Mesothelial cell of epicardium (in vitro differentiated cells): ENCODE measurements at regions not wholly inside any gene's neighbourhood (a gene's known extent, or its start where the extent isn't known, plus 50 kb on each side); places are given as distances from the start of the nearest gene placed in this dataset.

ENCODE experiments used
- DNase-seq, 2 experiments: peaks; one replicate each; pipeline ENCODE4 v3.0.0; 2021; ENCODE audit warnings: low spot score in 2 of 2; ENCODE audit not compliant: unreplicated experiment in 2 of 2
- H3K27ac Mint-ChIP-seq: 2 replicates; pipeline ENCODE4 v1.8.0; 2021; ENCODE audit warnings: mixed read lengths
- H3K27me3 Mint-ChIP-seq: 2 replicates; pipeline ENCODE4 v1.8.0; 2021; ENCODE audit warnings: low read depth, mixed read lengths
- H3K36me3 Mint-ChIP-seq: 2 replicates; pipeline ENCODE4 v1.8.0; 2021; ENCODE audit warnings: mixed read lengths
- H3K4me1 Mint-ChIP-seq: 2 replicates; pipeline ENCODE4 v1.8.0; 2021; ENCODE audit warnings: mixed read lengths
- H3K4me3 Mint-ChIP-seq: 2 replicates; pipeline ENCODE4 v1.8.0; 2021; ENCODE audit warnings: mild to moderate bottlenecking, moderate library complexity, mixed read lengths
- H3K9me3 Mint-ChIP-seq: 2 replicates; pipeline ENCODE4 v1.8.0; 2021; ENCODE audit warnings: mixed read lengths
- CTCF ChIP-seq: fragments of 200-600 bp; sonication (generic); IDR thresholded peaks from one replicate; pipeline ENCODE4 v1.5.0; 2021; ENCODE audit warnings: antibody characterized with exemption; ENCODE audit not compliant: unreplicated experiment

GRCh38 chr9:126155756-126156664 is 170.6 kb upstream of the MVB12B start:
- peak in 1 of 2 experiments; percentile 31 for DNase-seq
- H3K36me3 Mint-ChIP-seq, result no peaks in the 10 kb centered on the region
- no peak overlapping the region for H3K4me3 Mint-ChIP-seq
- H3K27me3 Mint-ChIP-seq, result peaks cover 42% of the 10 kb centered on the region
- no peak overlapping the region for H3K27ac Mint-ChIP-seq
- no peaks in the 10 kb centered on the region for H3K9me3 Mint-ChIP-seq
- TF ChIP-seq CTCF, result no peak
- H3K4me1 Mint-ChIP-seq, result peaks cover 21% of the 10 kb centered on the region

GRCh38 chr9:126156898-126157297 is 169.7 kb upstream of the MVB12B start:
- Mint-ChIP-seq H3K27me3 (peaks cover 45% of the 10 kb centered on the region), H3K4me3 (no peak overlapping the region), H3K4me1 (peaks cover 12% of the 10 kb centered on the region), H3K9me3 (no peaks in the 10 kb centered on the region), H3K36me3 (no peaks in the 10 kb centered on the region), H3K27ac (no peak overlapping the region)
- TF ChIP-seq CTCF, result no peak
- DNase-seq, result no peak

- H3K9me3 Mint-ChIP-seq, result no peaks in the 10 kb centered on the region
- H3K27me3 Mint-ChIP-seq, result peaks cover 44% of the 10 kb centered on the region
- H3K4me1 Mint-ChIP-seq, result peaks cover 8% of the 10 kb centered on the region
- H3K36me3 Mint-ChIP-seq, result no peaks in the 10 kb centered on the region
- no peak overlapping the region for H3K4me3 Mint-ChIP-seq
- H3K27ac Mint-ChIP-seq, result no peak overlapping the region
- TF ChIP-seq CTCF, result no peak
- no peak for DNase-seq
Measured at GRCh38 chr9:126157423-126157822, 169.2 kb upstream of the MVB12B start.

GRCh38 chr9:126157826-126158587 is 168.6 kb upstream of the MVB12B start:
- TF ChIP-seq CTCF, result no peak
- Mint-ChIP-seq H3K27me3 (peaks cover 42% of the 10 kb centered on the region), H3K36me3 (no peaks in the 10 kb centered on the region), H3K4me1 (peaks cover 8% of the 10 kb centered on the region), H3K9me3 (no peaks in the 10 kb centered on the region), H3K4me3 (no peak overlapping the region), H3K27ac (no peak overlapping the region)
- no peak for DNase-seq

GRCh38 chr9:126158588-126159429 is 167.8 kb upstream of the MVB12B start:
- Mint-ChIP-seq H3K9me3 (no peaks in the 10 kb centered on the region), H3K4me1 (peaks cover 8% of the 10 kb centered on the region), H3K27me3 (peaks cover 43% of the 10 kb centered on the region), H3K4me3 (no peak overlapping the region), H3K36me3 (no peaks in the 10 kb centered on the region), H3K27ac (no peak overlapping the region)
- no peak for DNase-seq
- TF ChIP-seq CTCF, result no peak
